ENCODE measurements at regions not wholly inside any gene's neighbourhood (a gene's known extent, or its start where the extent isn't known, plus 50 kb on each side); places are given as distances from the start of the nearest gene placed in this dataset.

DNA sequence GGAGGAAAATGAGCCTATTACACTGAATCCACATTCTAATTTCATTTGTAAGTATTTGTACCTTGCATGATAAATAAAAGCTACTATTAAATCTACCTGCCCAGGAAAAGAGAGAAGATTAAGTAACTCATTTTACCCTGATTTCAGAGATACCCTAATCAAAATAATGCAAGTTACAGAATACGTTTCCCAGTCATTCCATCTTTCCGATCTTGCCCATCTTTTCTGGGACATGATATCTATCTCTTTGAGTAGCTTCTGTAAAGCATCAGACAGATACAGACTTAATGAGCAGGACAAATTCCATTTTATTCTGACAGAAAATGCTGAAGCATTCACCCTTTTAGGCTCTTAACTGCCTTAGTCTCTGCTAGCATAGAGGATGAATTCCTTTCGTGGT, 56.6 kb downstream of the SPRY2 start:
- FAIRE-seq, result no peak

DNA sequence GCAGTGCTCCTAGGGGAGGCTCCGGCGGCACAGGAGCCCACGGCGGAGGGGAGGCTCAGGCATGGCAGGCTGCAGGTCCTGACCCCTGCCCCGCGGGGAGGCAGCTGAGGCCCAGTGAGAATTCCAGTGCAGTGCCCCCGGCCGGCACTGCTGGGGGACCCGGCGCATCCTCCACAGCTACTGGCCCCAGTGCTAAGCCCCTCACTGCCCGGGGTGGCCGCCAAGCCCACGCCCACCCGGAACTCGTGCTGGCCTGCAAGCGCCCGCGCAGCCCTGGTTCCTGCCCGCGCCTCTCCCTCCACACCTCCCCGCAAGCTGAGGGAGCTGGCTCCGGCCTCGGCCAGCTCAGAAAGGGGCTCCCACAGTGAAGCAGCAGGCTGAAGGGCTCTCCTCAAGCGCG, 62.2 kb downstream of the SPRY2 start:
- no peak for FAIRE-seq

DNA sequence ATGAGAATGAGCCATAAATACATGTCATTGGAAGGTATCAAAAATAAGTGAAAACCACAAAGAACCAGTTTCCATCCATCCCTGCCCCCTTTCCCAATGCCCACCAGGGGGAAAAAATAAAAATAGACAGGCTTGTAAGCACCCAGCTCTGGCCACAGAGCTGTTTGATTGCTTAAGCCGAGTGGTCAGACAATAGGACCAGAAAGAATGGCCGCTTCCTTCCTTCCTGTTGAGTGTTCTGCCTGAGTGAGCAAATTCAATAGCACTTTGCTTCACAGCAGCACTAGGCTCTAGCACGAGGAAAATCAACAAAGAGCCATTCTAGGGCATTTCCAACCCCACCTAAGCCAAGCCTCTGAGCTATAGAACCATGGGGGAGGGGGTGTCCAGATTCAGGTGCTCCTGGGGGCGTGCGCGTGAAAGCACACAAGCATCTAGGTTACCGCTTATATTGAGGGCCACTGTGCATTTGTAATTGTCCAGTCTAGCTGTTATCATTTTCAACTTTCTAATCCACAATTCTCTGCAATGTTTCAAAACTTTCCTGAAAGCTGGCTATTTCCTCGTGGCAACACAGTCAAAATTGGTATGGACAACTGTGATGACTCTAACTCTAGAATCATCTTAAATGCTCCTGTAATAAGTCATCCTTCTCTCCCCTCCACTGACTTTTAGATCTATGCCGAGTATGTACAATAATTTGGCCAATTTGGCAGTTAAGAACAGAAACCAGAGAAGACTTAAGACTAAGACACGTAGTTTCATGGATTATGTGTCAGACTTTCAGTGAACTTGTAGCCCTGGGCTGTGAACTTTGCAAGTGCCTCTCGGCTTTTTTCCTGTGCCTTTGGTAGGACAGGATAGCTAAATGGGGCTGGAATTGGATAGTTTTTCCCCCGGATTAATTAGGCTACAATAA, 64.3 kb downstream of the SPRY2 start:
- no peak for FAIRE-seq

DNA sequence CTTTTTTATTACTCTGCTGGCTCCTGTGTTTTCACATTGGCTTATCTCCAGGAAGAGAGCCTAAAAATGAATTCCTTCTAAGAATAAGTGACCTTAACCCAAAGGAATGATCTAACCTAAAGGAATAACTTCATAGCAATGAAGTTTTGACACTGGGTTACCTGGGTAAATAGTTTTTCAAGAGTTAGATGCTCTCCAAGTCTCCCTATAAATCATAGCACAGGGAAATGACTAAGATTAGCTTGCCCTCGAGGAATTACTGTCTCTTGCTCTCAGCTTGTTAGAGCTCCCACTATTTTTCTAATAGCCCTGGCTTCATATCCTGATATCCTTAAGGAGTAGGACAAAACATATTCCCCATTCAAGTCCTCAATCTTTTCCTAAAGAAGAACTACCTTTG, 66.3 kb downstream of the SPRY2 start:
- no peak for FAIRE-seq

DNA sequence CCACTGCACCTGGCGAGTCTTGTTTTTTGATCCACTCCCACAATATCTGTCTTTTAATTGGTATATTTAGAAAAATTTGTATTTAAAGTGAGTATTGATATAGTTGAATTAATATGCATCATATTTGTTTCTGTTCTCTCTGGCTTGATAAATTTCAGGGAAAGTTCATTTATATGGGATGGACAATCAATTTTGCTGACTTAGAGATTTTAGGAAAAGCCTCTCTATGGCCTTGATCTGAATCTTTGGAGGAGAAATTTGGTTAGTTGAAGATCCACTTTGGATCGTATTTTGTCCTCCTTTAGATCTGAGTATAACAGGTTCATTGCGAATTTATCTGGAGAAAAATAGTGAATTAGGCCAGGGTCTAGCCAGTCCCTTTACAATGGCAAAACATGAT, 67.2 kb downstream of the SPRY2 start:
- FAIRE-seq, result no peak

DNA sequence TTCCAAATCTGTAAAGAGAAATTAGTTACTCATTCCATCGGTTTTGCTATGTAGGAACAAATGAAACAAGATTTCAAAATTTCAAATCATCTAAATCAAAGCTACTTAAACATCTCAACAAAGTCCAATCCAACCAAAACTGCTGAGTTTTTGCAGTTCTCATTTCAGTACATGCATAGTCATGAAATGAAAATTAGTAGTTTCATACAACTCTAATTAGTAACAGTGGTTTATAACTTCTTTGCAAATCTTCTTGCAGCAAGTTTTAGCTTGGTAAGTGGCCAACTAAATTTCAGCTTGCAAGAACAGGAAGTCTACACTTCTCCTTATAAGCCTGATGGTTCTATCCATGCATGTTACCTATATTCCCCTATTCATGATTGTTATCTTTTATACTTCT, 75.6 kb downstream of the SPRY2 start:
- no peak for FAIRE-seq

DNA sequence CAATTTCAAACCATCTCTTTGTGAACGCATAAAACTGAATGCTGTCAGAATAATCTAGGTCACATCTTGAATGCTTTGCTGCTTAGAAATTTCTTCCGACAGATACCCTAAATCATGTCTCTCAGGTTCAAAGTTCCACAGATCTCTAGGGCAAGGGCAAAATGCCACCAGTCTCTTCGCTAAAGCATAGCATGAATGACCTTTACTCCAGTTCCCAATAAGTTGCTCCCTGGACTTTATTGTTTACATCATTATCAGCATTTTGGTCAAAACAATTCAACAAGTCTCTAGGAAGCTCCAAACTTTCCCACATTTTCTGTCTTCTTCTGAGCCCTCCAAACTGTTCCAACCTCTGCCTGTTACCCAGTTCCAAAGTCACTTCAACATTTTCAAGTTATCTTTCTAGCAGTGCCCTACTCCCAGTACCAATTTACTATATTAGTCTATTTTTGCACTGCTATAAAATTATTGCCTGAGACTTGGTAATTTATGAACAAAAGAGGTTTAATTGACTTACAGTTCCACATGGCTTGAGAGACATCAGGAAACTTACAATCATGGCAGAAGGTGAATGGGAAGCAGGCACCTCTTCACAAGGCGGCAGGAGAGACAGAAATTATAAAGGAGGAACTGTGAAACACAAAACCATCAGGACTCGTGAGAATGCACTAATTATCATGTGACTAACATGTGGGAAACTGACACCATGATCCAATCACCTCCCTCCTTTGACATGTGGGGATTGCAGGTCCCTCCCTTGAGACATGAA, 77.0 kb downstream of the SPRY2 start:
- no peak for FAIRE-seq

DNA sequence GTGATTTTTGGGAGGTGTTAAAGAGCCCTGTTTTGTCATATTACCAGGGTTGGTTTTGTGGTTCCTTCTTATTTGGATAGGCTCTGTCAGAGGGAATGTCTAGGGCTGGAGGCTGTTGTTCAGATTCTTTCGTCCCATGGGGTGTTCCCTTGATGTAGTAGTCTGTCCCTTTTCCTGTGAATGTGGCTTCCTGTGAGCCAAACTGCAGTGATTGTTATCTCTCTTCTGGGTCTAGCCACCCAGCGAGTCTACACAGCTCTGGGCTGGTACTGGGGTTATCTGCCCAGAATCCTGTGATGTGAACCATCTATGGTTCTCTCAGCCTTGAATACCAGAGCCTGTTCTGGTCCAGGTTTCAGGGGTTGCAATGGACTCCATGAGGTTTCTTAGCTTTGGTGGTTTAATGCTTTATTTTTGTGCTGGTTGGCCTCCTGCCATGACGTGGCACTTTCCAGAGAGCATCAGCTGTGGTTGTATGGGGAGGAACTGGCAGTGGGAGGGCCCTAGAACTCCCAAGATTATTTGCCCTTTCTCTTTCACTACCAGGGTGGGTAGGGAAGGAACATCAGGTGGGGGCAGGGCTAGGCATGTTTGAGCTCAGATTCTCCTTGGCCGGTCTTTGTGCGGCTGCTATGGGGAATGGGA, 78.8 kb downstream of the SPRY2 start:
- FAIRE-seq, result no peak

DNA sequence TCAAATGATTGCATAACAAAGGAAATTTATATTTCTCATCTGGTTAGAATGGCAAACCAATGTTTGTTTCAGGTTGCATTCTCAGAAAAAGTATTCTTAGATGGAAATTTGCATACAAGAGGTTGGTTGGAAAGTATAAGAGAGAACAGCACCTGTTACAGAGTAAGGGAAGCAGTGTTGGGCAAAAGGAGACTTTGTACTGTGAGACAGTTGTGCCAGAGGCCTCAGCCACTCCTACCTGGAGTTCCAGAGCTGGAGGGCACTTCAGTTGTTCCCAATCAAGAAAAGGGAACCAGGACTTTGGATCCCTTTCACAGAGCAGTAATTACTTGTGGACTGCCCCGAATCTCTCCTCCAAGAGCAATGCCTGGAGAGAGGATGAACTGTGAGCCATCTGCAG, 81.8 kb downstream of the SPRY2 start:
- no peak for FAIRE-seq

DNA sequence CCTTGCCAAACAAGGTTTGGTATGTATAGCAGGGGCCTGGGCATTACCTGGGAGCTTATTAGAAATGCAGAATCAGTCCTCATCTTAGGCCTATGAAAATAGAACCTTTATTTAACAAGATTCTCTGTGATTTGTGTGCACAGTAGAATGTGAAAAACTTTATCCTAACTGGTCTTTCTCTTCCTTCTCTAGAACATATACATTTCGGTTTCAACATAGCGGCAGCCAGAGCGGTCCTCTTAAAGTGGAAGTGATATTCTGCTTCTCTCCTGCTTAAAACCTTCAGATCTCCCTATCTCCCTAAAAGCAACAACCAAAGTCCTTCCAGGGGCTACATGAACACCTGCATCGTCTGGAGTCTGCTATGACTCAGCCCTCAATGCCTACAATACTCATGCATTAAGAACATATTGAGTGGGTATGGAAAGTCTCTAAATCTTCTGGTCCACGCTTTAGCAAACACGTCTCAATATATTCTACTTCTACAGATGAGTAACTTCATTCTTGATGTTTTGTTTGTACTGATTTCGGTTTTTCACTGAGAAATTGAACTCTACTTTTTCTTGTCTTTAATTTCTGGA, 84.5 kb downstream of the SPRY2 start:
- FAIRE-seq, result no peak

DNA sequence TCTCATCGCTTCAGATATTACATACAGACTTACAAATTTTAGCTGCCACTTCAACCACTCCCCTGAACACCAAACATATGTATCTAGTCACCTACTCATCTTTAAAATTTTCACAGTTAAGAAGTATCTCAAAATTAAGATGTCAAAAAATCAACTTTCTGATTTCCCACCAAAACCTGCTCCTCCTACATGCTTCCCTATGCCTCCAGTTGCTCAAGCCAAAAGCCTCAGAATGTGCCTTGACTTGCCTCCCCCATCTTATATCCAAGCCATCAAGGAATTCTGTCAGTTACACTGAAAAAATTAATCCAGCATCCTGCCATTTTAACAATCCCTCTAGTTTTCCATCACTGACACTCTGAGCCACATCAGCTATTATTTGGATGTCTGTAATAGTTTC, 85.0 kb downstream of the SPRY2 start:
- no peak for FAIRE-seq

DNA sequence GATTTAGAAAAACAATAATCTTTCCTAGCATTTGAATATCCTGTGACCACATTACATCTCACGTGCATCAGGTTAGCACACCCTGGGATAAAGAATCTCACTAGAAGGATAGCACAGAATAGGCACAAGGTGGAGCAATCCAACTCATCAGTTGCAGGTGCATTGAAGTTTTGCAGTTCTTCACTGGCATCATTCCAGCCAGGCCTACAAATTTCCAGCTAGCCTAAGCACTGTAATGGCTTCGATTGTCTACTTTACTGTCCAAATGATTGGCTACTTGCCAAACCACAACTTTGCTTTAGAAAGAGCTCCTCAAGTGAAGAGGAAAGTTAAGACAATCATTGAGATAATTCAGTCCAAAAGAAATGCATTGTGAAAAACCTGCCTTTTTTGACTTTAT, 89.5 kb downstream of the SPRY2 start:
- FAIRE-seq, result no peak

DNA sequence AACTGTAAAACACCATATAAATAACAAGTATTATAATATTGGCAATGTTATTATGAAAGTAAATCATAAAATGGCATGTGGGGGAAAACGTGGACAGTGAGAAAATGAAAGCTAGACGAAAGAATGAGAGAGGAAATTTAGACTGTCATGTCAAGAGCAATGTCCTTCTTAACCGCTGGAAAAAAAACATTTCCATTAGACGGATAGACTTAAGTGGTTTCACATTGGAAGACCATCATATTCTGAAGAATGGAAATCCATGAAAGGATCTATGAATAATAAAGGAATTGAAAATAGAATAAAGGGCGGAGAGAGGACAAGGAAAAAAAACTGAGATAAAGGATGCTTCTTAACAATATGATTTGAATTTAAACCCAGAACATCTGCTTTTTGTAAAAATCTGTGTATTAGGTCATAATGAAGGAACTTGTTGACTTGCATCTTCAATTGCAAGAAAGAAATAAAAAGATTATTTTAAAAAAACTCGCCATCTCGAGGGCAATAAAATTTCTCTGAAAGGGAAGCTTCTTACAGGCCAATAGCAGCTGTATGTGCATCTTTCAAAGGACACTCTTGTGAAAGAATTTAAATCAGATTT, 90.6 kb downstream of the SPRY2 start:
- FAIRE-seq, result peak; percentile 80

DNA sequence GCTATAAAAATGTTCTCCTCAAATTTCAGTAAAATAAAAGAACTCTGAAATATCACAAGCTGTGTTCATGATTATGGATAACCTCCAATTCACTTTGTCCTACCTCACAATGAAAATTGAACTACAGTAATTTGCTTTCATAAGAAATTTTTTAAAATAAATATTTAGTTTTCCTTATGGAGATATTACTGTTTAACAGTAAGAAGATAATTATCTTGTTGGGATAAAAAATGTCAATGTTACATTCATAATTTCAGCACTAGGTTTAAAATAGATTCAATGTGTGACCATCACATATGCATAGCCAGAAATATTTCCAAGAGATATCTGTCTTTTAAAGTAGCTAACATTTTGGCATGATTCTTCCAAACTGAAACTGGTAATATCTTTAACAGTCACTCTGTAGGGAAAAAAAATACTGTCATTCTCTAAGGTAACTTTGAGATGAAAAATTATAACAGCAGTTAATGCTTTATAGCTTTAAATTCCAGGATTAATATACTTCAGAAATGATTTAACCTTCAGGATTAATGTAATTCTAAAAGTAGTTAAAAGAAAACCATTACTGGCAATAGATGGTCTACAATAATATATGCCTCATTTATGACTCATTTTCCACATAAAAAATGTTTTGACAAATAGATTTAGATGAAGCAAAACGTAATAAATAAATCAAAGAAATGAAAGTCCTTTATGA, 91.3 kb downstream of the SPRY2 start:
- peak; percentile 88 for FAIRE-seq

DNA sequence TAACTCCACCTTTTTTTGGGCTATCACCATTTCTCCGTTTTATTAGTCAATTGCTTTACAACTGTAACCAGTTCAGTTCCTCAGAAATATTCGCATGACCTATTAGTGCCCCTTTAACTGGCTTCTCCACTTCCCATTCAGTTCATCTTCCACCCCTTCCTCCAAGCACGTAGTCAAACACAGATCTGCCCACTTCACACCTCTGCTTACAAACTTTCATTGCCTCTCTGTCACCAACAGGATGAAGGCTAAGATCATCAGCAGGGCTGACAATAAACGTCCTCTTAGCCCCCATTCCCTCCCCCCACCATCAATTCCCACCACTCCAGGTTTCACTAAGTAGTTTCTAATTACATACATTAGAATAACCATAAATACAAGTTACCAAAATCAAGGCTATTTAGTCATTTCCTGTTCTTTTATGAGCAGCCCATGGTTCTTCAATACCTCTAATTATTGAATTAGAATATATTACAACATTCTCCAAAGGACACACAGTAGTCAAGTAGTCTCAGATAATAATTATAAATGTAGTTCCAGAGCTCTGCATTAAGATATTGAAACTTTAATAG, 95.7 kb downstream of the SPRY2 start:
- no peak for FAIRE-seq

DNA sequence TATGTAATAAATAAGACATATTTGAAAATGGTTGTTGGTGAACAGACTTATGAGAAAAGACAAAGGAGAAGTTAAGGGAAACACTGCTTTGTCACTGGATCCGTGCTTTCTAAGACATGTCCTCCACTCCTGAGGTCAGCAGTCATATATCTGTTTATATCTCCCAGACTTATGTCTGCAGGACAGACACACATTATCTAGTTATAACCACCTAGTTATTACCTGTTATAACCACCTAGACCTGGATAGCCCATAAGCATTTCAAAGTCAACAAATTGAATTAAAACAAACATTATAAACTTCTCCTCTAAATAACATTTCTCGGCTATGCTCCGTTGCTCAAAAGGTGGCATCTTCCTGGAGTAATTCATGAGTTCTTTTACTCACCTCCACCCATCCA, 96.4 kb downstream of the SPRY2 start:
- no peak for FAIRE-seq

DNA sequence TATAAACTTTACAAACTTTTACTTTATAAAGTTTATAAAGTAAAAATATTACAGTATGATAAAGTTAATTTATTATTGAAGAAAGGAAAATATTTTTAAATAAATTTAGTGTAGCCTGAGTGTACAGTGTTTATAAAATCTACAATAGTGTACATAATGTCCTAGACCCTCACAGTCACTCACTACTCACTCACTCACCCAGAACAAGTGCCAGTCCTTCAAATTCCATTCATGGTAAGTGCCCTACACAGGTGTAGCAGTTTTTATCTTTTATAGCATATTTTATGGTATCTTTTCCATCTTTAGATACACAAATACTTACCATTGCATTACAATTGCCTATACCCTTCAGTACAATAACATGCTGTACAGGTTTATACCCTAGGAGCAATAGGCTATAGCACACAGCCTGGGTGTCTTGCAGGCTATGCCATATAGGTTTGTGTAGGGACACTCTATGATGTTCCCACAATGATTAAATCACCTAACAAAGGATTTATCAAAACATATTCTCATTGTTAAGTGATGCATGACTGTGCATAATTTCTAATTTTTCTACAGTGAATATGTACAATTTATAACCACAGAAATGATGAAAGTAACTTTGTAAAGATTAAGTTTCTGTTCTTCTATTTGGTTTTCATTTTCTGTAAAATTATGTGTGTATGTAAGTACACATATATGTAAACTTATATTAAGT, 98.0 kb downstream of the SPRY2 start:
- FAIRE-seq, result peak; percentile 88

DNA sequence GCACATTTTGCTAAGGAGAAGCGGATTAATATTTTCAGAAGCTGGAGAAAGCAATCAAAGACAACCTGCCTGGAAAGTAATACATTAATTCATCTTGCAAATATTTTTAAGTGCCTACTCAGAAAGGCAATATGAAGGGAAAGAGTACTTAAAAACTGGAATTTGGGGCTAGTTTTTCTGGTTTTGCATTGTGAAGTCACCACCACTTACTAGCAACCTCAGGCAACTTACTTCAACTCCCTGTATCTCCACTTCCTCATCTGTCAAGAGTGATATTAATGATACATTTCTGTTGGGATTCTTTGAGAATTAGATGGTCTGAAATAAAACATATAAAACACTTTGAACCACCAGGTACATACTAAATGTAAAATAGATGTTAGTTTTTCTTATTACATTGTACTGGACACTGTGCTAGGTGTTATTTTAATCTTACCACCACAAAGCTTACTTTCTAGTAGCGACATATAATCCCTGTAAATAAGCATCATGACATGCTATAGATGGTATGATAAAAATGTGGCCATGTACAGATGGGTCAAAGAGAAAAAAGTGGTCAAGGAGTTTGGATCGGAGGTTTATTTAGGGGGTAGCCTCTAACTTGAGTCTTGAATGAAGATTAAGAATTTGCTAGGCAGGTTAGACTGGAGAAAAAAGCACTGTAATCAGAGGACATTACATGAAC, 101.2 kb downstream of the SPRY2 start:
- no peak for FAIRE-seq

DNA sequence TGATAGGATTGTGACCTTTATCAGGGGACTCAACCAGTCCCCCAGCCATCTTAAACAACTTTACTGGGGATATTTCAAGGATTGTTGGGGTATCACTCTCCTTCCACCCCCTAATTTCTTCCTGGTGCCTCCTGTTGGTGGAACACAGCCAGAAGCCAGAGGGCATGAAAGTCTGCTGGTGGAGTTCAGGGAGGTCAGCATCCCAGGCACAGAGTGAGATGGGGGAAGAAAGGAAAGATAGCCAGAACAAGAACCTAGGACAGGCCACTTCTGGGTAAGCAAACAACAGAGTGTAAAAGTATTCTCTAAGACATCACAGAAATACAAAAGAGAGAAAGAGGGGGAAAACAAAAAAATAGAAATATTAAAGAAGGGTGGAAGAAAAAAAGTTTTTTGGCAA, 101.8 kb downstream of the SPRY2 start:
- no peak for FAIRE-seq

DNA sequence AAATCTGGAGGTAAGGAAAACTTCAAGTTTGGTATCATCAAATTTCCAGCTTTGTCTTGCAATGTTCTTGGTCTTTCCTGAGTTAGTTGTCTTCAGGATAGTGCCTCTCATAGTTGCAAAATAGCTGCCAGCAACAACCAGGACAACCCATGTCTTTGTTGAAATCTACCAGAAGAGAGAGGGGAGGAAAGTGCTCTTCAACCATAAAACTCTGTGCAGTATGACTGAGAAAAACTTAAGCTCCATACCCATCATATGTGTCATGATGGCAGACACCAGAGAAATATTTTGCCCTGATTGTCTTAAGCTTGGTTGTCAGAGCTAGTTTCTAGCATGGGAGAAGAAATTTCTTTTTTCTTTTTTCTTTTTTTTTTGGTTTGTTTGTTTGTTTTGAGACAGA, 103.3 kb downstream of the SPRY2 start:
- FAIRE-seq, result no peak

DNA sequence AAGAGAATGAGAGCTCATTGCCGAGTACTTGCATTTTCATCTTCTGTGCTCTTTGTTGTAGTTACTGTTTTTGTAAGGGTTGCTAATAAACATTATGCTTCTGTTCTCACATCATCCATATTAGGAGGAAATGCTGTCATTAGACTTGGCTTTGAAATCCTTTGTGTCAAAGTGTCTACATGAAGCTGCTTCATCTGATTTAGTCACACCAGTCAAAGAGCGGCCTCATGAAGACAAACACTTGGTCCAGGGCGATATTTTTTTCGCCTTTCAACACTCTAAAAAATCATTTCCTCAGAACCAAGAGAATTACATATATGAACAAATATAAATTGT, 105.0 kb downstream of the SPRY2 start:
- no peak for FAIRE-seq
